OCI-LY7 (cell line): ENCODE measurements at regions not wholly inside any gene's neighbourhood (a gene's known extent, or its start where the extent isn't known, plus 50 kb on each side); places are given as distances from the start of the nearest gene placed in this dataset.

Experiments
- CTCF ChIP-seq: fragments of 200-600 bp; sonication (generic); conservative IDR thresholded peaks from 2 replicates; pipeline ENCODE4 v1.5.1; 2014; ENCODE audit warnings: mild to moderate bottlenecking, antibody characterized with exemption, low read length, moderate library complexity, mixed read lengths
- EZH2phosphoT487 ChIP-seq: fragments of 200-600 bp; sonication (generic); IDR thresholded peaks from 2 replicates; pipeline ENCODE4 v1.6.1; 2018; ENCODE audit warnings: low read depth, borderline replicate concordance, mild to moderate bottlenecking, mixed run types, antibody characterized with exemption, low read length, moderate library complexity, mixed read lengths

DNA sequence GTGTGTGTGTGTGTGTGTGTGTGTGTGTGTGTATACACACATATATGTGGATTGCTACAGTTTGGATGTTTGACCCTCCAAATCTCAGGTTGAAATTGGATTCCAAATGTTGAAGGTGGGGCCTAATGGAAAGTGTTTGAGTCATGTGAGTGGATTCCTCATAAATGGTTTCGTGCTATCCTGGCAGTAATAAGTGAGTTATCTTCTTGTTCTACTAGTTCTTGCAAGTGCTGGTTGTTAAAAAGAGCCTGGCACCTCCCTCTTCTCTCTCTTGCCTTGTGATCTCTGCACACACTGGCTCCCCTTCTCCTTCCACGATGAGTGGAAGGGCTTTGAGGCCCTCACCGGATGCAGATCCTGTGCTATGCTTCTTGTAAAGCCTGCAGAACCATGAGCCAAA, 344.1 kb downstream of the SH2D1A start:
- TF ChIP-seq CTCF (no peak), EZH2phosphoT487 (no peak)
